BE2C (cell line): ENCODE measurements at regions not wholly inside any gene's neighbourhood (a gene's known extent, or its start where the extent isn't known, plus 50 kb on each side); places are given as distances from the start of the nearest gene placed in this dataset.

ENCODE experiments used
- DNase-seq: peaks from one replicate; pipeline ENCODE4 v3.0.0-alpha.2; 2020
- H3K27me3 ChIP-seq: fragments of 250-450 bp; sonication (Bioruptor Pico); 2 replicates; pipeline ENCODE4 v1.5.1; 2020; ENCODE audit warnings: mild to moderate bottlenecking
- H3K36me3 ChIP-seq: fragments of 250-450 bp; sonication (Bioruptor Pico); 2 replicates; pipeline ENCODE4 v1.5.1; 2020; ENCODE audit warnings: mild to moderate bottlenecking
- H3K4me1 ChIP-seq: fragments of 250-450 bp; sonication (Bioruptor Pico); 2 replicates; pipeline ENCODE4 v1.5.1; 2020
- H3K4me3 ChIP-seq: 2 replicates; pipeline ENCODE4 v1.5.1; 2011; ENCODE audit warnings: low read depth, low read length
- H3K9me3 ChIP-seq: fragments of 250-450 bp; sonication (Bioruptor Pico); 2 replicates; pipeline ENCODE4 v1.5.1; 2020
- CTCF ChIP-seq: IDR thresholded peaks from 2 replicates; pipeline ENCODE4 v1.5.1; 2012; ENCODE audit warnings: mild to moderate bottlenecking, low read depth, low read length

- no peak for DNase-seq
- peaks cover 3% of the 10 kb centered on the region for H3K27me3 ChIP-seq
- TF ChIP-seq CTCF = no peak
- H3K9me3 ChIP-seq = no peaks in the 10 kb centered on the region
- H3K4me3 ChIP-seq = no peak overlapping the region
- no peaks in the 10 kb centered on the region for H3K36me3 ChIP-seq
- no peaks in the 10 kb centered on the region for H3K4me1 ChIP-seq
These were observed 161.3 kb upstream of the CTTNBP2NL start for GRCh38 chr1:112234710-112235109.

DNA sequence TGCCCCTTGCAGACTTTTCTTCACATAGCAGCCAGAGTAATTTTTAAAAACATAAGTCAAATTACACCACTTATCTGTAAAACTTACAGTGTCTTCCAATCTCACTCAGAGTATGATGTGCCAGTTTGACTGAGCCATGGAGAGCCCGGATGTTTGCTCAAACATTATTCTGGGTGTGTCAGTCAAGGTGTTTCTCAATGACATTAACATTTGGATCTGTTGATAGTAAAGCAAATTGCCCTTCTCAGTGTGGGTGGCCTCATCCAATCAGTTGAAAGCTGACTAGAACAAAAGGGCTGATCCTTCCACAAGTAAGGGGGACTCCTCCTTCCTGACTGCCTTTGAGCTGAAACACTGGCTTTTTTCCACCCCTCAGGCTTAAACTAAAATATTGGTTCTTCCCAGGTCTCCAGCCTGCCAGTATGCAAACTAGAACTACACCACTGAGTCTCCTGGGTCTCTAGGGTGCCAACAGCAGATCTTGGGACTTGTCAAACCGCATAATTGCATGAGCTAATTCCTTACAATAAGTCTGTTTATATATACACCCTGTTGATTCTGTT is 157.9 kb upstream of the CTTNBP2NL start:
- no peak for TF ChIP-seq CTCF
- no peak for DNase-seq
- H3K4me3 ChIP-seq = no peak overlapping the region

DNA sequence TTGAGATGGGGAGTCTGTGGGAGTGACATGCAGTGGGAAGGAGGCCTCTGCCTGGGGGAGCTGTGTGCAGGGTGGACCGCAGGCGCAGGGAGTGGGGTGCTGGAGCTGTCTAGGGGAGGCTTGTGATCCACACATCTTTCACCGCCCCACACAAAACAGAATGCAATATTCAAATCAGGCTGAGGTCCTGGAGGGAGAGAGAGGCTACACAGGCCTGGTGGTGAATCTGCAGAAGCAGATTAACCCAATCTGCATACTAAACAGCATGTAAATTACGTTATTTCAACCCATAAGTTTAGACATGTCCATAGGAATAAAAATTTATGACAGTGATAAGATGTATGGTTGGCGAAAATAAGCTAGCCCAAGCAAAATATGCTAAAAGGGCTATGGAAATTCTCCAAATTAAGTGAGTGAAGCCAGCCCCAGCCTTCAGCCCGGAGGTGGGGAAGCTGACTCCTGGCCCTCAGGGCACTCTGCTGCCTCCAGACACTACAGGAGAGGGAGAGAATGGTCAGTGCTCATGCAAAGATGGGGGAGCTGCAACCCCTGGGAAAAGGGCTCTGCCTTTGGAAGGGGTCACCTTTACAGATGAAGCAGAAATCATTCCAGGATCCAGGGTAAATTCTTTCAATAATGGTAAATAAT is 156.2 kb upstream of the CTTNBP2NL start:
- H3K9me3 ChIP-seq = no peaks in the 10 kb centered on the region
- no peak for DNase-seq
- H3K4me3 ChIP-seq = no peak overlapping the region
- peaks cover 6% of the 10 kb centered on the region; the same call in 1 of the 2 replicates for H3K27me3 ChIP-seq
- no peak for TF ChIP-seq CTCF
- H3K4me1 ChIP-seq = no peaks in the 10 kb centered on the region
- H3K36me3 ChIP-seq = no peaks in the 10 kb centered on the region

More for the DNA sequence above, 157.9 kb upstream of the CTTNBP2NL start:
- H3K4me1 ChIP-seq = no peaks in the 10 kb centered on the region
- peaks cover 9% of the 10 kb centered on the region for H3K27me3 ChIP-seq
- no peaks in the 10 kb centered on the region for H3K9me3 ChIP-seq
- H3K36me3 ChIP-seq = no peaks in the 10 kb centered on the region

DNA sequence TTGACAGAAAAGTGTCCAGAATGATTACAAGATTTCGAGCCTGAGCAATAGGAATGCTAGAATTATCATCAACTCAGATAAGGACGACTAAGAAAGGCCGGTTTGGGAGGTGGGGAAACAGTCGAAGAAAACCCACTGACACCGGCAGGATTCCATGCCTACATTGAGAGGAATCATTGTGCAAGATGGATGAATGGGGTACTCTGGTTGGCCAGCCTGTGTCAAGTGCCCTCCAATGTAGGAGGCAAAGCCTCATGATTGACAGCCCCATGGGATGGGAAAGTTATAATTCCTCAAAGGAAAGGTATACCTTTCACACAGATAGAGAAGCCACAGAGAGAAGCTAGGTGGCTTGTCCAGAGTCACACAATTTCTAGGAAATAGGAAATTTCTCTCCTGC is 153.5 kb upstream of the CTTNBP2NL start:
- H3K9me3 ChIP-seq = no peaks in the 10 kb centered on the region
- H3K27me3 ChIP-seq = peaks cover 6% of the 10 kb centered on the region; the same call in 1 of the 2 replicates
- no peak overlapping the region for H3K4me3 ChIP-seq
- TF ChIP-seq CTCF = no peak
- H3K36me3 ChIP-seq = no peaks in the 10 kb centered on the region
- DNase-seq = no peak
- H3K4me1 ChIP-seq = no peaks in the 10 kb centered on the region

- H3K4me3 ChIP-seq = no peak overlapping the region
- no peaks in the 10 kb centered on the region for H3K9me3 ChIP-seq
- H3K27me3 ChIP-seq = peaks cover 6% of the 10 kb centered on the region; the same call in 1 of the 2 replicates
- DNase-seq = no peak
- no peak for TF ChIP-seq CTCF
- H3K36me3 ChIP-seq = no peaks in the 10 kb centered on the region
- H3K4me1 ChIP-seq = no peaks in the 10 kb centered on the region
These were observed 151.9 kb upstream of the CTTNBP2NL start for GRCh38 chr1:112244131-112244530.

- Histone ChIP-seq H3K9me3 (no peaks in the 10 kb centered on the region), H3K4me1 (no peaks in the 10 kb centered on the region), H3K36me3 (no peaks in the 10 kb centered on the region), H3K4me3 (no peak overlapping the region), H3K27me3 (peaks cover 6% of the 10 kb centered on the region; the same call in 1 of the 2 replicates)
- DNase-seq = no peak
- no peak for TF ChIP-seq CTCF
These were observed 150.9 kb upstream of the CTTNBP2NL start for GRCh38 chr1:112245114-112245513.
